Suprapubic skin (tissue), 3 donors: ENCODE measurements at regions not wholly inside any gene's neighbourhood (a gene's known extent, or its start where the extent isn't known, plus 50 kb on each side); places are given as distances from the start of the nearest gene placed in this dataset.

Experiments
- CTCF ChIP-seq, 2 donors: fragments of 200-600 bp in 1 of 2; fragments of 450-650 bp in 1 of 2; sonication (generic) in 1 of 2; IDR thresholded peaks; one replicate each; pipeline ENCODE4 v1.5.1; 2016 to 2019; ENCODE audit warnings: antibody characterized with exemption in 2 of 2, mild to moderate bottlenecking in 1 of 2, moderate library complexity in 1 of 2
- POLR2A ChIP-seq, 2 donors: fragments of 450-650 bp; IDR thresholded peaks; one replicate each; pipeline ENCODE4 v1.6.1; 2017; ENCODE audit warnings: antibody characterized with exemption in 2 of 2, mild to moderate bottlenecking in 2 of 2, moderate library complexity in 2 of 2

- TF ChIP-seq CTCF (IDR thresholded peaks at IDR 0.05), result no peak
- no peak for TF ChIP-seq POLR2A (IDR thresholded peaks at IDR 0.05)
Measured at GRCh38 chr2:125095826-125096225, 1070.7 kb downstream of the CNTNAP5 start.
